ENCODE measurements at regions not wholly inside any gene's neighbourhood (a gene's known extent, or its start where the extent isn't known, plus 50 kb on each side); places are given as distances from the start of the nearest gene placed in this dataset.

- Mint-ChIP-seq H3K27ac (no peak overlapping the region), H3K4me1 (no peaks in the 10 kb centered on the region), H3K9me3 (peaks cover 0 to 3% (median 0%) of the 10 kb centered on the region in 7 donors), H3K27me3 (ENCODE audit: low read depth in 3 of 3) (peaks cover 0 to 2% (median 0%) of the 10 kb centered on the region in 3 donors), H3K36me3 (no peaks in the 10 kb centered on the region), H3K4me3 (no peak overlapping the region)
- Histone ChIP-seq H2AFZ (ENCODE audit: insufficient read depth, low read depth, low read length, poor library complexity, severe bottlenecking) (no peak overlapping the region), H3K4me1 (ENCODE audit: control insufficient read depth in 1 of 2, insufficient read depth in 2 of 2, low read length in 2 of 2) (no peaks in the 10 kb centered on the region), H3K4me3 (replicated peaks in 1 of 3; ENCODE audit: low read depth in 2 of 3, low read length in 3 of 3) (no peak overlapping the region), H3K27me3 (ENCODE audit: control insufficient read depth in 2 of 2, insufficient read depth in 2 of 2, low read length in 2 of 2) (no peaks in the 10 kb centered on the region), H3K9me3 (replicated peaks in 1 of 2; ENCODE audit: control insufficient read depth in 1 of 2, insufficient read depth in 1 of 2, low read length in 2 of 2) (no peaks in the 10 kb centered on the region), H3K36me3 (replicated peaks in 1 of 2; ENCODE audit: control insufficient read depth in 1 of 2, insufficient read depth in 2 of 2, low read length in 2 of 2) (no peaks in the 10 kb centered on the region), H4K20me1 (ENCODE audit: insufficient read depth, low read length) (no peaks in the 10 kb centered on the region), H3K27ac (ENCODE audit: low read depth in 1 of 2, low read length in 2 of 2) (no peak overlapping the region), H3K79me2 (ENCODE audit: insufficient read depth, low read length) (no peaks in the 10 kb centered on the region), H3K4me2 (replicated peaks; ENCODE audit: extremely low read depth, low read length, poor library complexity, severe bottlenecking) (no peak overlapping the region), H3K9ac (ENCODE audit: insufficient read depth, low read length, poor library complexity, severe bottlenecking) (no peak overlapping the region)
- intact Hi-C loops (cut with micrococcal nuclease), result no loop called here
- DNase-seq, result no peak
- no CpG with 5 or more reads among the region's 1 CpG for WGBS (ENCODE audit: insufficient coverage)
- TF ChIP-seq, protein P1, sequence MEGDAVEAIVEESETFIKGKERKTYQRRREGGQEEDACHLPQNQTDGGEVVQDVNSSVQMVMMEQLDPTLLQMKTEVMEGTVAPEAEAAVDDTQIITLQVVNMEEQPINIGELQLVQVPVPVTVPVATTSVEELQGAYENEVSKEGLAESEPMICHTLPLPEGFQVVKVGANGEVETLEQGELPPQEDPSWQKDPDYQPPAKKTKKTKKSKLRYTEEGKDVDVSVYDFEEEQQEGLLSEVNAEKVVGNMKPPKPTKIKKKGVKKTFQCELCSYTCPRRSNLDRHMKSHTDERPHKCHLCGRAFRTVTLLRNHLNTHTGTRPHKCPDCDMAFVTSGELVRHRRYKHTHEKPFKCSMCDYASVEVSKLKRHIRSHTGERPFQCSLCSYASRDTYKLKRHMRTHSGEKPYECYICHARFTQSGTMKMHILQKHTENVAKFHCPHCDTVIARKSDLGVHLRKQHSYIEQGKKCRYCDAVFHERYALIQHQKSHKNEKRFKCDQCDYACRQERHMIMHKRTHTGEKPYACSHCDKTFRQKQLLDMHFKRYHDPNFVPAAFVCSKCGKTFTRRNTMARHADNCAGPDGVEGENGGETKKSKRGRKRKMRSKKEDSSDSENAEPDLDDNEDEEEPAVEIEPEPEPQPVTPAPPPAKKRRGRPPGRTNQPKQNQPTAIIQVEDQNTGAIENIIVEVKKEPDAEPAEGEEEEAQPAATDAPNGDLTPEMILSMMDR (IDR thresholded peaks at IDR 0.05), result no peak
Observed at GRCh38 chr1:56142301-56142700, 437.1 kb downstream of the PLPP3 start.

DNA sequence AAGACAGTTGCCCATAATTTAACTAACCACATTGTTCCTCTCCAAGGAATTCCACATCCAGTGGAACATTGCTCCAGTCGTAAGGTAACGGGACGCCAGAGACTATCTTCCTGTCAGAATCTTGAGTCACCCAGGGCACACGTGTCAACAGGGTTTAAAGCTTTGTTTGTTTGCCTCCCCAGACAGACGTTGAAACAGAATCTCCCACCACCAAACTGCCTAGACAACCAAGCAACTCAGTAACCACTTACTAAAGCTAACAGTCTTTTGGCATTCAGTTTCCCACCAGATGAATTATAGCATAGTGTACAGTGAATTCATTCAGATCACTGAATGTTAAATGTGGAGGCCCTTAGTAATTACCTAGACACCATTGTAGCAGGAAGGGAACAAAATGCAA, 439.5 kb downstream of the PLPP3 start:
- intact Hi-C loops (cut with micrococcal nuclease), result no loop called here
- Mint-ChIP-seq H3K4me3 (no peak overlapping the region), H3K4me1 (no peaks in the 10 kb centered on the region), H3K36me3 (no peaks in the 10 kb centered on the region), H3K27ac (no peak overlapping the region), H3K9me3 (peaks cover 0 to 3% (median 0%) of the 10 kb centered on the region in 7 donors), H3K27me3 (ENCODE audit: low read depth in 3 of 3) (peaks cover 0 to 2% (median 0%) of the 10 kb centered on the region in 3 donors)
- Histone ChIP-seq H3K9me3 (replicated peaks in 1 of 2; ENCODE audit: control insufficient read depth in 1 of 2, insufficient read depth in 1 of 2, low read length in 2 of 2) (no peaks in the 10 kb centered on the region), H3K9ac (ENCODE audit: insufficient read depth, low read length, poor library complexity, severe bottlenecking) (no peak overlapping the region), H3K27me3 (ENCODE audit: control insufficient read depth in 2 of 2, insufficient read depth in 2 of 2, low read length in 2 of 2) (no peaks in the 10 kb centered on the region), H3K27ac (ENCODE audit: low read depth in 1 of 2, low read length in 2 of 2) (no peak overlapping the region), H3K4me2 (replicated peaks; ENCODE audit: extremely low read depth, low read length, poor library complexity, severe bottlenecking) (no peak overlapping the region), H3K79me2 (ENCODE audit: insufficient read depth, low read length) (no peaks in the 10 kb centered on the region), H2AFZ (ENCODE audit: insufficient read depth, low read depth, low read length, poor library complexity, severe bottlenecking) (no peak overlapping the region), H3K4me3 (replicated peaks in 1 of 3; ENCODE audit: low read depth in 2 of 3, low read length in 3 of 3) (no peak overlapping the region), H3K4me1 (ENCODE audit: control insufficient read depth in 1 of 2, insufficient read depth in 2 of 2, low read length in 2 of 2) (no peaks in the 10 kb centered on the region), H3K36me3 (replicated peaks in 1 of 2; ENCODE audit: control insufficient read depth in 1 of 2, insufficient read depth in 2 of 2, low read length in 2 of 2) (no peaks in the 10 kb centered on the region), H4K20me1 (ENCODE audit: insufficient read depth, low read length) (no peaks in the 10 kb centered on the region)
- DNase-seq, result no peak
- TF ChIP-seq, protein P1 (IDR thresholded peaks at IDR 0.05), result no peak
- WGBS (ENCODE audit: insufficient coverage), result 86% methylated on average over 5 of the region's 5 CpGs

All from CD14-positive monocyte (primary cell).